C1 segment of cervical spinal cord (tissue), 14 donors: ENCODE measurements at regions not wholly inside any gene's neighbourhood (a gene's known extent, or its start where the extent isn't known, plus 50 kb on each side); places are given as distances from the start of the nearest gene placed in this dataset.

Experiments
- DNase-seq, 14 donors: peaks; one replicate each; lab custom pipeline; 2025; lab: John Stamatoyannopoulos, UW

DNA sequence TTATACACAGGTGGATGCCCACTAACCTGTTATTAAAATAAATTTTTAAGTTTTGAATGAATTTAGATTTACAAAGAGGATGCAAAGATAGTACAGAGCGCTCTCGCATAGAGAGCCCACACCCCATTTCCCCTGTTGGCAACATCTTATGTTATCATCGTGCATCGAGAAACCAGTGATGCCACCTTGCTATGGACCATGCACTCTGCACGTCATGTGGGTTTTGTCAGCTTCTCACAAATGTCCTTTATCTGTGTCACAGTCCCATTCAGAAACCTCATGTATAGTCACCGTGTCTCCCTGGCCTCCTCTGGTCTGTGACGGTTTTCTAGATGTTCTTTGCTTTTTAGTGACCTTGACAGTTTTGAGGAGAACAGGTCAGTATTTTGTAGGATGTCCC is 60.0 kb downstream of the ING1 start:
- DNase-seq: no peak

DNA sequence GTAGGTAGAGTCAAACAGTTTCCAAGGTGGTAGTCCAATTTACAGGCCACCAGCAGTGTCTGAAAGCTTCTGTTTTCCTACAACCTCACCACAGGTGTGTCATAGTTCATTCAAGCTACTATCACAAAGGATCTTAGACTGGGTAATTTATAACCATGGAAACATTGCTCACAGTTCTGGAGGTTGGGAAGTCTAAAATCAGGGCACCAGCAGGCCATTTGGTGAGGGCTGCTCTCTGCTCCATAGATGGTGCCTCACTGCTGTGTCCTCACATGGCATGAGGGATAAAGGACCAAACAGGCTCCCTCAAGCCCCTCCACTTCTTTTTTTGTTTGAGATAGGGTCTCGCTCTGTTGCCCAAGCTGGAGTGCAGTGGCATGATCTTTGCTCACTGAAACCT is 60.6 kb downstream of the ING1 start:
- no peak for DNase-seq

- DNase-seq: no peak
These were observed 61.0 kb downstream of the ING1 start for GRCh38 chr13:110774490-110774889.

DNA sequence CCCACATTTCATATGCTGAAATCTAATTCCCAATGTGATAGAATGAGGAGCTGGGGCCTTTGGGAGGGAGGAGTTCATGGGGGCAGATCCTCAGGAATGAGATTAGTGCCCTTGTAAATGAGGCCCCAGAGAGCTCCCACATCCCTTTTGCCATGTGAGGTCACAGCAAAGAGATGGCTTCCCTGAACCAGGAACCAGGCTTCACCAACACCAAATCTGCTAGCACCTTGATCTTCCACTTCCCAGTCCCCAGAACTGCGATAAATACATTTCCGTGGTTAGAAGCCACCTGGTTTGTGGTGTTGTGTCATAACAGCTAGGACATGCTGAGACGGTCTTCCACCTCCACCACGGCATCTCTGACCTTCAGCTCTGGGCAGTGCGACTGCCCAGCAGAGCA is 62.1 kb downstream of the ING1 start:
- DNase-seq: no peak

DNA sequence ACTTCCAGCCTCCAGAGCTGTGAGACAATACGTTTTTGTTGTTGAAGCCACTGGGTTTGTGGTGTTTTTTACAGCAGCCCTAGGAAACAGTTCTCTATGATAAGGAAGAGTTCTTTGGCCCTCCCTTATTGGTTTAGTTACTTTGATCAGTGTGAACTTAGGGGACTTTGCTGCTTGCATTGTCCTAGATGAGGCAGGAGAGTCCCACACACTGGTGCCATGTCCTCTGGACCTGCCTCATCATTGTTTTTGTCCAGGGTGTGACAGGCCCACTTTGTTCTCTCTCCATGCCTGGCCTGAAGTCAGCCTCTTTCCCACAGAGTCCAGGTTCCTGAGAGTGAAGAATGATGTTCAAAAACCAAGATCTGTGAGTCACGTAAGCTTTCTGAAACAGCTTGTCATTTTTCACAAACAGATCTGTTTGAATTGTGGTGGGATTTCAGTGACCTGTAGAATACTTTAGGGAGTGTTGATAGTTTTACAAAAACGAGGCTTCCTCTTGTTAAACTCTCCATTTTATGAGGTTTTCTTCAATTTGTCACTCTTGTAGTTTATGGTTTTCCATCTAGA is 63.8 kb downstream of the ING1 start:
- no peak for DNase-seq

DNA sequence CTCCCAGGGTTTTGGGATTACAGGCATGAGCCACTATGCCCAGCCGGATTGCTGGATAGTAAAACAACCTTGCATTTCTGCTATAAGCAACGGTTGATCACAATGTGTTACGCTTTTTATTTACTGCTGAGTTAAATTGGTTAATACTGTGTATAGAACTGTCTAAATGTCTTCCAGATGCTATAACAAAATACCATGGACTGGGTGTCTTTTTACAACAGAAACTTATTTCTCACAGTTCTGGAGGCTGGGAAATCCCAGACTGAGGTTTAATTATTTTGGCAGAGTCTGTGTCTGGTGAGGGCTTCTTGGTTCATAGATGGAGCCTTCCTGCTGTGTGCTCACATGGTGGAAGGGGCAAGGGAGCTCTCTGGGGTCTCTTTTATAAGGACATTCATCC is 65.5 kb downstream of the ING1 start:
- no peak for DNase-seq

GRCh38 chr13:110780422-110780821 is 66.9 kb downstream of the ING1 start:
- no peak for DNase-seq

- no peak for DNase-seq
These were observed 68.7 kb downstream of the ING1 start for GRCh38 chr13:110782185-110782584.

GRCh38 chr13:110784704-110785103 is 71.2 kb downstream of the ING1 start:
- no peak for DNase-seq

DNA sequence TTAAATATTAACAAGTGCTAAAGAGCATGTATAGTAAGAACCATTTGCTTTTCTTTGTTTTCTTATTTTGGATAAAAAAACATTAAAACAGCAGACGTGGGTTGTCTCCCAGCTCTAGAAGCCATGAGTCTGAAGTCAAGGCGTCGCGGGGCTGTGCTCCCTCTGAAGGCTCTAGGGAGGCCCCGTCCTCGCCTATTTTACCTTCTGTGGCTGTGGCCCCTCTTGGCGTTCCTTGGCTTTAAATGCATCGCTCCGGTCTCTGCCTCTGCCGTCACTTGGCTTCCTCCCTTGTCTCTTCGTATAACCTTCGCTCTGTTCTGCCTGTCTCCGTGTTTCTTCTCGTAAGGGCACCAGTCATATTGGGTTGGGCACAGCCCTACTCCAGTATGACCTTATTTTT is 75.3 kb downstream of the ING1 start:
- DNase-seq: no peak

DNA sequence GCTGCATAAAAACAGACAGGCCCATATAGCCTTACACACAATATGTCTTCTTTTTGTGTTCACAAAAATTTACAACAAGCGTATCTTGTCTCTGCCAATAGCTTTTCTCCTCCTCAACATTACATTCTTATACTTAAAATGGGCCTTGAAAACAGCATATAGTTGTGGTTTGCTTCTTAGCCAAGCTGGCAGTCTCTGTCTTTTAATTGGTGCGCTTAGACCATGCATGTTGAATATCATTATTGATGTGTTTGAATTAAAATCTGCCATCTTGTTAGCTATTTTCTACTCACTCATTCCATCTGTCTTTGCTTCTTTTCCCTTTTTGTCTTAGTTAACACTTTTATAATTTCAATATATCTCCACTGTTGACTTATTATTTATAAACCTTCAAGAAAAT is 76.4 kb downstream of the ING1 start:
- no peak for DNase-seq

- DNase-seq: no peak
These were observed 76.9 kb downstream of the ING1 start for GRCh38 chr13:110790371-110790770.

DNA sequence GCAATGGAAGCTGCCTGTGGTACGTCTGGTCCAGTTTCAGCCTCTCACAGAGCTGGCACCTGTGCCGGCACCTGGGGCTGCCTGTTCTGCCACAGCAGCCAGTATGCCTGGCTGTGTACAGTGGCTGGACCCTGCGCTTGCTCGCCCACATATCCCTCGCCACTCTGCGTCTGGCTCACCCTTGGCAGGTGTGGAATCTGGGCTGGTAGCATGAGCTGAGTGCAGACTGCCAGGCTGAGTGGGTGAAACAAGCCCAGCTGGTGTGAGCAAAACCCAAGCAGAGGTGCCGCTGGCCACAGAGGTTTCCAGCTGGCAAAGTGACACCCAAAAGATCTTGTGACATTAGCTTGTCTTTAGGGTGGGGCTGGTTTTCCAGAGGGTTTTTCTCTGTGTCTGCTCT is 80.7 kb downstream of the ING1 start:
- DNase-seq: no peak

DNA sequence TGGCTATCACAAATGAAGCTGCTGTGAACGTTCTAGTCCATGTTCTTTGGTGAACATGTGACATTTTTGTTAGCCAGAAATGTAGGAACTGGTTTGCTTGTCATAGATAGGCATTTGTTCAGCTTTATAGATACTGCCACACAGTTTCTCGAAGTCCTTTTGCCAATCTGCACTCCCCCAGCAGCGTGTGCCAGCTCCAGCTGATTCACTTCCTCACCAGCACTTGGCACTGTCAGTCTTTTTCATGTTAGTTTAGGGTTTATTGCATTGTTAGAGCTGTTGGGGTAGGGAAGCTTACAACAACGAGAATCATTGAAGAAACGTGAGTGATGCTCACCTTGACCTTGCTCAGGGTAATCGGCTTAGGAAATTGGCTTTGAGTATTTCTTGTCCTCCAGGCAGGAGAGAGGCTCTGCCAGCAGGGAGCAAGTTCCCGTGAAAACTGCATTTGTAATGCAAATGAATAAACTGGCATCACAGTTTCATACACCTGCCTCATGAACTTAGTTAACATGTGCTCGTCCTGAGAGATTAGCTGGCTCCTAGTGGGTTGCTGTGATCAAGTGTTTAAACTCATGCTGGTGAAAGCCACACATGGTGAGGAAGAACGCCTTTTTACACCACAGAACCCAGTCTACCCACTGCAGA is 83.9 kb downstream of the ING1 start:
- DNase-seq: no peak

DNA sequence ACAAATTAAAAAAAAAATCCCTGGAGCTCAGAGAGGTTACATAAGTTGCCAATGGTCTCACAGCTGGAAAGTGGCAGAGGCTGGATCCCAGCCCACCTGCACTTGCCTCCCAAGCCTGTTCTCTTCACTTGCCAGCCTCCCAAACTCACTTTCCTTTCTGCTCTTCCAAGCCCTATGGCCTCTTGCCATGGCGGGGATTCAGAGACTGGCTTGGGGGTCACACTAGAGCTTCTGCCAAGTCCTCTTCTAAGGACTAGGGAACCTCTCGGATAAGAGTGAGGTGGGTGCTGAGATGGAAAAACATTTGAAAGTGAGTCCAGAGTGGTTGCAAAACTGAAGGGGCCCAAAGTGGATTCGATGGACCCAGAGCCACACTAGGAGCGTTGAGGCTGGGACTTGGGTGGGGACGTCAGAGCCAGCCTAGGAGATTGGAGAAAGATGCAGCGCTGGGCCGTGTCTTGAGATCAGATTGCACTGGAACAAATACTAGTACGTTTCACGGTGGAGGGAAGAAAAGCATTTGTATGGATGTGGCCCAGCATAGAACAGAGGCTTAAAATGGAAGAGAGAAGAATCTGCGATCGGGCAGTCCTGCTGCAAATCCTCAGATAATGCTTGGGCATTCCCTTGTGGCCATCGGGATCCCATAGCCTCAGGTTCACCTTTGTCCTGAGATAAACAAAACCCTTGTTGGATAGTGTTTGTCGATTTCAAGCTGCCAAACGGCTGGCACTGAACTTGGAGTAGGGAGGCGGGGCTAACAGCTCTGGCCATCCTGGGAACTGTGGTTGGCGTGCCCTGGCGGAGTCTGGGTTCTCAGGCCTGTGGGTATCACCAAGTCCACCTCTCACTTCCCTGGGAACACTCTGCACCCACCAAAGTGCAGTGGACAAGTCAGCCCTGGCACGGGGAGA is 84.8 kb downstream of the ING1 start:
- no peak for DNase-seq

DNA sequence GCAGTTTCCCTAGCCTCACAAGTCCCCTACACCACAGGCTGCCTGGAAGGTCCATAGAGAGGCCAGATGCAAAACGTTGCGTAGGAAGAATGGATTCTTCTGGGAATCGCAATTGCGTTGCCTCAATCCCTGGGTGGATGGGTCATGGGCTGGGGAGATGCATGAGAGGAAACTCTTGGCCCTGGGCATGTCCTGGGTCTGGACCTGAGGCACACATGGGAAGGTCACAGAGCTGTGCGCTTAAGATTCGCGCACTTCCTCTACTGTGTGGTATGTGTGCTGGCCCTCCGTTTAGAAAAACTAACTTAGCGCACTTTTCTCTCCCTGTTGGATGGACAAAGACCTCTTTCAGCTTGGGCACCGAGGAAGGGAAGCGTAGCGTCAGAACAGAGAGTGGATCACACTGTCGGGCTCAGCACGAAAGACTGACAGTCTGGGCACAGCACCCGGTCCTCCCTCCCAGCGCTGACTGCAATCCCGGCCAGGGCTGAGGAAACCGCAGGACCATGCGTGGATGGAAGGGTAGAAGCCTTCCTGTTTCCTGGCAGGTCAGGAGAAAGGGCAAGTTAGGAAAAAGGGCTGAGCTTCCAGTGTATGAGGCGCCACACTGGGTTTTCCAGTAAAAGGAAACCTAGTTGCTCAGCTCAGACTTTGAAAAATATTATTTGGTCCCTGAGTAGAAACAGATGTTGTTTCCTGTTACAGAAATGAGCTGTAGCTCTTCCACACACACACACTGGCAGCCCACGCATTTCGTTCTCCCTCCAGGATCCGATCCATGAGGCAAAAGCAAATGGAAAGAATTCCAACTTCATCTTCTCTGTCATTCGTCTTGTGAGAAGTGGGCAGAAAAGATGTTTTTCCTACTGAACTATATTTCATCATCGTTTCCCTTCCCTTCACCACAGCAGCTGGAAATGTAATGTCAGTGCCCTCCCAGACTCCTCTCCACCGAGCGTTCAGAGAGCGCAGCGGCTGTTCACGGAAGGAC is 86.0 kb downstream of the ING1 start:
- DNase-seq: peak in 3 of 14 donors; percentile 3 to 13 (median 5)

DNA sequence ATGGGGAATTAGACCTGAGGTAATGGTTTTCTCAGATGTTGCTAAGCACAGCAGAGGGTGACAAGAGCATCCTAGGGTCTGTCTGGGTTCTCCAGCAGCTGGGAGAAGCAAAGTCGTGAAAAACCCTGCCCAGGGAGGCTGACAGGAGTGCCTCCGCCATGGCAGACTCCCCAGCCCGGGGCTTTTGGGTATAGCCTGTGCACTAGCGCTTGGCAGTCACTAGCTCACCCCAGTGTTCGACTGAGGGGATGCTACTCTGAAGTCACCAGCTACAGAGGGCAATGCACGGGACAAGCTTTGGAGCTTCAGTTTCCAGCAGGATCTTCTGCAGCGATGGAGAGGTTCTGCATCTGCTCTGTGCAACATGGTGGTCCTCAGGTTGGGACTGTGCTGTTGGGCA is 87.5 kb downstream of the ING1 start:
- no peak for DNase-seq

- DNase-seq: no peak
These were observed 88.8 kb downstream of the ING1 start for GRCh38 chr13:110802260-110802659.

DNA sequence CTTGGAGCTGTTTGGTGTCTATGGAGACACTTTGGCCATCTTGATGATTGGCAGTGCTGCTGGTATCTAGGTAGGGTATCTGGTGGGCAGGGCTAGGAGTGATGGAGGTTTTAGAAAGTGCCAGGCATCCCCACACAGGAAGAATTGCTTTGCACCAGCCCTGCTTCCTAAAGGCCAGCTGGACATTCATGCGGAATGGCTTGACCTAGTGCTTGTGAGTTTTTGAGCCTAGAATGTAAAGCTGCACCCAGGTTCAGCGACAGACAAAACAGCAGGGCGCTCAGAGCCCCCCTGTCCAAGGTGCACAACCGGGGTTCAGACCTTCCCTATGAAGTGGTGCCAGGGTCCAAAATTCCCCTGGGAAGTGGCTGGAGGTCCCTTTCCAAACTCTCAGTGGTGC is 93.1 kb downstream of the ING1 start:
- DNase-seq: no peak

GRCh38 chr13:110807546-110807945 is 94.0 kb downstream of the ING1 start:
- no peak for DNase-seq

DNA sequence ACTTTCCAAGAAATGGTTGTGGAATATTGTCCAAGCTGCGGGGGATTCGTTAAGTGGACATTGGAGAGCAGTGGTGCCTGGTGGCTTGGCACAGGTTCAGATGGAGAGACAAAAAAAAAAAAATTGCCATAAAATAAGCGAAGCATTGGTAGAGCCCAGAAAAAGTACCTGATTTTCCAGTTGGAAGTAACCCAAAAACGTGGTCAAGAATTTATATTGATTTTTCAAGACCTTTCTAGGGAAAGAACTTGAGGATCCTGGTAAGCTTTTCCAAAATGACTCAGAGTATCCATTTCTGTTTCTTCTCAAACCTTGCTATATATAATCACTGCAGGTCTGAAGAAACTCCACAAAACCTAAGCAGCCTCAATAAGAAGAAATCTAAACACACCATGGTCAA is 94.6 kb downstream of the ING1 start:
- DNase-seq: no peak
